NOMO-1 (cell line): ENCODE measurements at regions not wholly inside any gene's neighbourhood (a gene's known extent, or its start where the extent isn't known, plus 50 kb on each side); places are given as distances from the start of the nearest gene placed in this dataset.
A peak's percentile ranks its signal among the peaks of the same experiment; 100 is the strongest.
"Not testable (repeated sequence)": the region's sequence is repeated elsewhere in the genome, so short reads cannot be mapped to it uniquely, and the experiment has no call there.

Source experiments
- DNase-seq, 2 experiments: peaks; one replicate each; lab custom pipeline; 2025; ENCODE audit not compliant: unreplicated experiment in 2 of 2; lab: John Stamatoyannopoulos, UW

GRCh38 chr5:33203931-33204330 is 236.8 kb upstream of the TARS1 start:
- DNase-seq, result no peak

GRCh38 chr5:33205079-33205478 is 235.7 kb upstream of the TARS1 start:
- no peak for DNase-seq

GRCh38 chr5:33205727-33206410 is 234.9 kb upstream of the TARS1 start:
- DNase-seq, result no peak

- DNase-seq, result no peak
Measured at GRCh38 chr5:33206962-33207506, 233.7 kb upstream of the TARS1 start.

GRCh38 chr5:33209252-33209651 is 231.5 kb upstream of the TARS1 start:
- no peak for DNase-seq

GRCh38 chr5:33210221-33210620 is 230.5 kb upstream of the TARS1 start:
- DNase-seq, result not testable (repeated sequence)

GRCh38 chr5:33210978-33211377 is 229.8 kb upstream of the TARS1 start:
- DNase-seq, result no peak

- DNase-seq, result no peak
Measured at GRCh38 chr5:33212439-33212838, 228.3 kb upstream of the TARS1 start.

GRCh38 chr5:33212900-33213299 is 227.9 kb upstream of the TARS1 start:
- DNase-seq, result peak in 1 of 2 experiments; percentile 57

GRCh38 chr5:33223563-33224284 is 217.0 kb upstream of the TARS1 start:
- DNase-seq, result no peak

- no peak for DNase-seq
Measured at GRCh38 chr5:33224285-33224961, 216.3 kb upstream of the TARS1 start.

GRCh38 chr5:33227247-33227646 is 213.5 kb upstream of the TARS1 start:
- no peak for DNase-seq

- no peak for DNase-seq
Measured at GRCh38 chr5:33227746-33228145, 213.0 kb upstream of the TARS1 start.

GRCh38 chr5:33228149-33228548 is 212.6 kb upstream of the TARS1 start:
- no peak for DNase-seq

- DNase-seq, result no peak
Measured at GRCh38 chr5:33229216-33229615, 211.5 kb upstream of the TARS1 start.

- no peak for DNase-seq
Measured at GRCh38 chr5:33230467-33231078, 210.2 kb upstream of the TARS1 start.

- no peak for DNase-seq
Measured at GRCh38 chr5:33231214-33231710, 209.5 kb upstream of the TARS1 start.

- DNase-seq, result no peak
Measured at GRCh38 chr5:33231935-33232334, 208.8 kb upstream of the TARS1 start.

GRCh38 chr5:33232731-33233505 is 207.8 kb upstream of the TARS1 start:
- DNase-seq, result no peak

GRCh38 chr5:33235304-33235703 is 205.5 kb upstream of the TARS1 start:
- DNase-seq, result no peak
